Endothelial cell of umbilical vein (primary cell): ENCODE measurements at regions not wholly inside any gene's neighbourhood (a gene's known extent, or its start where the extent isn't known, plus 50 kb on each side); places are given as distances from the start of the nearest gene placed in this dataset.

Experiments
- BruUV-seq: library from RNA; stranded (reverse); fragments of 400-500 nt; replicated peaks from 2 replicates; lab custom pipeline; 2021; lab: Mats Ljungman, UMichigan
- CTCF ChIA-PET: fragments of 300-600, 350-600 bp; sonication (Branson Sonifier 250); formaldehyde crosslinking; loops from one replicate; lab custom pipeline; 2021; ENCODE audit warnings: antibody characterized with exemption, inconsistent platforms; lab: Charles Lee
- POLR2A ChIA-PET: fragments of 300-600, 350-600 bp; sonication (Branson Sonifier 250); formaldehyde crosslinking; loops from one replicate; lab custom pipeline; 2021; ENCODE audit warnings: antibody characterized with exemption, inconsistent platforms; lab: Charles Lee
- DNase-seq: peaks from one replicate; pipeline ENCODE4 v3.0.0-alpha.2; 2011; ENCODE audit warnings: low read depth, low spot score
- FAIRE-seq: peaks from 2 replicates; lab custom pipeline; 2011; peaks lifted over from hg19 to GRCh38; lab: Jason Lieb, UNC
- H2AFZ ChIP-seq: 2 replicates; pipeline ENCODE4 v1.6.0; 2012; ENCODE audit warnings: low read depth, low read length, control low read depth, inconsistent platforms
- H3K27ac ChIP-seq: 2 replicates; pipeline ENCODE4 v1.5.1; 2011; ENCODE audit warnings: low read depth, mild to moderate bottlenecking, control low read depth, low read length, moderate library complexity; ENCODE audit not compliant: insufficient read depth
- H3K27me3 ChIP-seq, 2 experiments: 2 replicates each; pipeline versions ENCODE4 v1.6.0 to v1.6.1; 2011; ENCODE audit warnings: low read length in 2 of 2, mixed read lengths in 1 of 2; ENCODE audit not compliant: control insufficient read depth in 2 of 2, insufficient read depth in 2 of 2
- H3K36me3 ChIP-seq, 2 experiments: 2 replicates in 1 of 2; 3 replicates in 1 of 2; pipeline ENCODE4 v1.5.1; 2011; ENCODE audit warnings: low read length in 2 of 2, mild to moderate bottlenecking in 1 of 2, moderate library complexity in 1 of 2; ENCODE audit not compliant: control insufficient read depth in 2 of 2, insufficient read depth in 2 of 2; ENCODE audit errors: extremely low read depth in 1 of 2
- H3K4me1 ChIP-seq: 3 replicates; pipeline ENCODE4 v1.5.1; 2011; ENCODE audit warnings: mild to moderate bottlenecking, low read length; ENCODE audit not compliant: control insufficient read depth, insufficient read depth; ENCODE audit errors: extremely low read depth
- H3K4me2 ChIP-seq: 2 replicates; pipeline ENCODE4 v1.6.1; 2011; ENCODE audit warnings: low read length, control low read depth, mixed read lengths; ENCODE audit not compliant: insufficient read depth
- H3K4me3 ChIP-seq, 3 experiments: fragments of 200-600 bp in 1 of 3; sonication (generic), shearing (Covaris generic) in 1 of 3; replicated peaks in 1 of 3; 2 replicates each; pipeline ENCODE4 v1.5.1; 2011 to 2016; ENCODE audit warnings: control low read depth in 3 of 3, low read length in 3 of 3, mild to moderate bottlenecking in 2 of 3, inconsistent platforms in 1 of 3, low read depth in 1 of 3, moderate library complexity in 1 of 3; ENCODE audit not compliant: insufficient read depth in 1 of 3
- H3K79me2 ChIP-seq: 2 replicates; pipeline ENCODE4 v1.6.0; 2012; ENCODE audit warnings: low read length, inconsistent platforms; ENCODE audit not compliant: control insufficient read depth, insufficient read depth
- H3K9ac ChIP-seq: replicated peaks from 2 replicates; pipeline ENCODE3; 2011; ENCODE audit warnings: low read length, control low read depth; ENCODE audit not compliant: insufficient read depth; ENCODE audit errors: extremely low read depth
- H3K9me1 ChIP-seq: replicated peaks from 3 replicates; pipeline ENCODE4 v1.6.0; 2011; ENCODE audit warnings: mild to moderate bottlenecking, low read length; ENCODE audit not compliant: control insufficient read depth, insufficient read depth; ENCODE audit errors: extremely low read depth
- H3K9me3 ChIP-seq: replicated peaks from 2 replicates; pipeline ENCODE4 v1.5.1; 2012; ENCODE audit warnings: low read length, inconsistent platforms; ENCODE audit not compliant: control insufficient read depth, insufficient read depth
- H4K20me1 ChIP-seq: replicated peaks from 2 replicates; pipeline ENCODE3; 2011; ENCODE audit warnings: mild to moderate bottlenecking, low read length; ENCODE audit not compliant: control insufficient read depth, insufficient read depth; ENCODE audit errors: extremely low read depth
- CTCF ChIP-seq, 2 donors: IDR thresholded peaks; 1 replicate in 1 of 2; 2 replicates in 1 of 2; pipeline ENCODE4 v1.5.1; 2011; ENCODE audit warnings: low read length in 2 of 2, mild to moderate bottlenecking in 2 of 2, moderate library complexity in 2 of 2, control low read depth in 1 of 2, inconsistent platforms in 1 of 2, low read depth in 1 of 2; ENCODE audit not compliant: insufficient read depth in 1 of 2; ENCODE audit errors: extremely low read depth in 1 of 2
- EZH2 ChIP-seq: IDR thresholded peaks from 2 replicates; pipeline ENCODE4 v1.6.1; 2012; ENCODE audit warnings: borderline replicate concordance, low read depth, mild to moderate bottlenecking, moderate library complexity, low read length, inconsistent platforms; ENCODE audit not compliant: severe bottlenecking
- FOS ChIP-seq: IDR thresholded peaks from 2 replicates; pipeline ENCODE4 v1.6.1; 2011; ENCODE audit warnings: mild to moderate bottlenecking, low read length, moderate library complexity, borderline replicate concordance; ENCODE audit not compliant: insufficient read depth
- GATA2 ChIP-seq: IDR thresholded peaks from 2 replicates; pipeline ENCODE4 v1.7.0; 2011; ENCODE audit warnings: low read depth, mild to moderate bottlenecking, moderate library complexity, mixed read lengths, low read length; ENCODE audit not compliant: insufficient read length, insufficient read depth
- JUN ChIP-seq: IDR thresholded peaks from 2 replicates; pipeline ENCODE4 v1.6.1; 2011; ENCODE audit warnings: borderline replicate concordance, low read depth; ENCODE audit not compliant: insufficient read length, insufficient read depth
- MYC ChIP-seq: IDR thresholded peaks from one replicate; pipeline ENCODE4 v1.6.1; 2011; ENCODE audit warnings: mild to moderate bottlenecking, low read depth, low read length
- POLR2A ChIP-seq: IDR thresholded peaks from 2 replicates; pipeline ENCODE4 v1.6.1; 2012; ENCODE audit warnings: low read depth, mild to moderate bottlenecking, control low read depth, low read length
- POLR2AphosphoS5 ChIP-seq: IDR thresholded peaks from 2 replicates; pipeline ENCODE4 v1.6.1; 2012; ENCODE audit warnings: low read depth, mild to moderate bottlenecking, control low read depth, low read length, moderate library complexity; ENCODE audit not compliant: insufficient read depth
- dilution Hi-C: fragments of 300-500 bp; cut with MboI; formaldehyde crosslinking; loops from one replicate; pipeline ENCODE4 v1.15.0; 2019; ENCODE audit warnings: low sequenced_read_pairs; ENCODE audit not compliant: extremely low pct_ligation_motif_present
- intact Hi-C: fragments of 100-400 bp; cut with micrococcal nuclease; formaldehyde crosslinking; loops from one replicate; pipeline ENCODE4 v1.10.0; 2022
- TF ChIP-seq, protein P1 (sequence below): IDR thresholded peaks from 2 replicates; pipeline ENCODE4 v1.6.1; 2011; ENCODE audit not compliant: insufficient read depth, insufficient read length

- no peak overlapping the region for H3K4me3 ChIP-seq
- no peaks in the 10 kb centered on the region for H3K4me1 ChIP-seq
- ChIA-PET POLR2A (no interaction called here), CTCF (no interaction called here)
- H4K20me1 ChIP-seq, result no peaks in the 10 kb centered on the region
- H3K9ac ChIP-seq, result no peak overlapping the region
- no peaks in the 10 kb centered on the region for H3K36me3 ChIP-seq
- H3K9me3 ChIP-seq, result no peaks in the 10 kb centered on the region
- FAIRE-seq, result no peak
- H3K4me2 ChIP-seq, result no peak overlapping the region
- intact Hi-C loops (no loop called here), dilution Hi-C loops (no loop called here)
- no peak for DNase-seq
- TF ChIP-seq, protein P1, sequence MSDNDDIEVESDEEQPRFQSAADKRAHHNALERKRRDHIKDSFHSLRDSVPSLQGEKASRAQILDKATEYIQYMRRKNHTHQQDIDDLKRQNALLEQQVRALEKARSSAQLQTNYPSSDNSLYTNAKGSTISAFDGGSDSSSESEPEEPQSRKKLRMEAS, result no peak
- TF ChIP-seq JUN (no peak), POLR2AphosphoS5 (no peak), EZH2 (no peak), CTCF (IDR thresholded peaks at IDR 0.05; ENCODE audit: extremely low read depth in 1 of 2, insufficient read depth in 1 of 2, low read depth in 1 of 2, low read length in 2 of 2) (no peak), GATA2 (no peak), FOS (no peak), MYC (no peak), POLR2A (no peak)
- no peaks in the 10 kb centered on the region for H3K9me1 ChIP-seq
- H3K79me2 ChIP-seq, result no peaks in the 10 kb centered on the region
- peaks cover 0 to 13% of the 10 kb centered on the region in 2 experiments for H3K27me3 ChIP-seq
- no peak overlapping the region for H2AFZ ChIP-seq
- H3K27ac ChIP-seq, result no peak overlapping the region
- BruUV-seq, result no TSS peak
Observed at GRCh38 chr10:78492424-78492823, 458.8 kb downstream of the RPS24 start.
